NOMO-1 treated with DMSO at 0.1 percent for 48 hours (cell line): ENCODE measurements at regions not wholly inside any gene's neighbourhood (a gene's known extent, or its start where the extent isn't known, plus 50 kb on each side); places are given as distances from the start of the nearest gene placed in this dataset.

Source experiments
- DNase-seq: peaks from one replicate; lab custom pipeline; 2025; ENCODE audit not compliant: unreplicated experiment; lab: John Stamatoyannopoulos, UW

DNA sequence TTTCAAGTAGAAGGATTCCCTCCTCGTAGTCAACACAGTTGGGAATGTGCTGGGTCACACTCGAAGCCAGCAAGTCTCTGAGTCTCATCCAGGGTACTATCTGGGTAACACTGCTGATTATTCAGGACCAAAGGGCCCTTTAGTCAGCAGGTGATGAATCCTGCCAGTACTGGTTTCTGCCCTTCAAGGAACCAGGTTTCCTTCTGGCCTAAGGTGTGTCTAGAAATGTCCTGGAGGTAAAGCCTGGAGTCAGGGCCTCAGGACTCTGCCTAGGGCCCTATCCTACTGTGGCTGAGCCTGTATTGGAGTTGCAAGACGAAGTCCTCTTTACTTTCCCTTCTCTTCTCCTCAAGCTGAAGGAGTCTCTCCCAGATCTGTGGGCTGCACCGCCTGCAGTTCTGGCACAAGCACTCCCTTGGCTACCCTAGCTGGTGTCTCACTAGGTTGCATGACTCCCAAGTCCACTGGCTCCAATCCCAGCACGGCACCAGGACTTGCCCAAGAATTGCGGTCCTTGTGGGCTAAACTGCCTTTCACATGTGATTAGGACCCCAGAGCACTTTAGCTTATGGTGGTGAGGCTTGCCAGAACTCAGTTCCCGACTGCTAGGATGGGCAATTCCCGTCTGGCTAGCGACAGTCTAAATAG lies 193.7 kb upstream of the PDE3A start:
- DNase-seq: no peak

- DNase-seq: no peak
Observed at GRCh38 chr12:20175704-20176388, 192.5 kb upstream of the PDE3A start.

DNA sequence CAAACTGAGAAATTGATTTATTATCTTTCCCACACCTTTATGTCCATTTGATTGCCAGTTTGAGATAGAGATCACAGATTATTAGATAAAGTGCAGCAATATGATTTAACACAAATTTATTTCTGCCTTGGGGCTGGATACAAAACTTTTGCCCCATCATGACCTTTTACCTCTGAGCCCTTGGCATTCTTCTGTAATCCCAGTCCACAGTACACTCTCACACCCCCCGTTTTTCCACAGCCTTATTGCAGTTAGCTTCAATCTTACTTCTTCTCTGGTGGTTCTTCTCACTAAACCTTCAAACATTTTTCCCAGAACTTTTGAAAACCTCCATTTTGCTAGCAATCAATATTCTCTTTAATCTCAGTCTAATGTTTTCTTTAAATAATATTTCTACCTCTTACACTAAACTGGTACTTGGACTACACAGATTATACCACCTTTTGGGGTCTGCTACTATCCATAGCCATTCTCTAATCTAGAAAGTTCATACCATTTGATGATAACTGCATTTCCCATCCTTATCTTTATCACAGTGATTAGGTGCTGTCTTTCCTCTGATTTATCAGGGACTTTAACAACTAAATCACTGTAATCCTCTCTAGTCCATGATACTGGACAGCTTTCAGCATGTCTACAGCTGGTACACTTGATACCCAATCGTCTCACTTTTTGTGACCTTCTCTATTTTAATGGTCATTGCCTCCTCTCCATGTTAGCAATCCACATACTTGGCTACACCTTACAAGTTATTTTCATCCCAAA lies 186.7 kb upstream of the PDE3A start:
- DNase-seq: no peak

- DNase-seq: no peak
Observed at GRCh38 chr12:20183563-20183962, 184.8 kb upstream of the PDE3A start.

DNA sequence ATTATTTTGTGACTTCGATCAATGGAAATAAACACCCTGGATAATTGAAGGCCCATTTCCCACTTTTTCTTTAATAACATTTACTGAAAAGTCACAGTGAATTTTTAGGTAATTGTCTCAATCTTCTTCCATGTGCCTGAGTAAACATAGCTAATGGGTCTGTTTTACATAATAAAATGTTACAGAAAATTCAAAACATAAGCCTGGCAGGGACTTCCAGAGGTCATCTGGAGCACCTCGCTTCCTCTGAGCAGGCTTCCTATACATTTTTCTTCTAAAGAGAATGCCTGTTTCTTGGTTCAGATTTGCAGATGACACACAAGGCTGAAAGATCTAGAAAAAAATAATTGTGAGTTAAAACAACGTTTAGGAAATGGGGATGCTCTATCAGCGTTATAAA lies 183.8 kb upstream of the PDE3A start:
- DNase-seq: no peak

- peak; percentile 38 for DNase-seq
Observed at GRCh38 chr12:20187456-20187855, 180.9 kb upstream of the PDE3A start.

DNA sequence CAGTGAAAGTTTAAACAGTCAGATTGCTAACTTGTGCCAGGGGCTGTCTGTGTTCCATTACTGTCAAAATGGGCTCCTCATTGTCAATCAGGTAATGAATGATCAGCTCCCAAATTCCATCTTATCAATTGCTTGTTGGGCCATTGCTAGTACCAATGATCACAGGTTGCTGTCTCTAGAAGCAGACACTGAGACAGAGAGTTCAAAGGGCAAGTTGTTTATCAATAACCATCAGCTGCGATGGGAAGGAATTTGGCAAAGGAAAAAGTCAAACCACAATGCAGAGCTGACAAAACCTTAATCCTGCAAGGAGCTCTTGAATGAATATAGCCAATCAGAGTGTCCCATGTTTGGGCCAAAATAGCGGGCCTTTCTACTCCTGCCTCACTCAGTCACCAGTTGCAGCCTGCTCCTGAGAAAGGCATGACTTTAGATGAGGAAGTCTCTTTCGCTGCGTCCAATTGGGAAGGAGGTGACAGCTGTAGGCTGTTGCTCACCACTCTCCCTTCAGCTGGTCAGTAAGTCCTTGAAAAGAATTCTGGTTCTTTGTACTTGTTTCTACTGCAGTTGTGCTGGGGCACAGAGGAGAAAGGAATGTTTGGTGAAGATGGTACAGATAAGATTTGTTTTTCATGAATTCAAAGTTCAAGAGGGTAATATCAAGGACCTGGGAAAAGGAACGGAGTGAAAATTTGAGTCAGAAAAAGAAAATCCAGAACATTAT lies 179.2 kb upstream of the PDE3A start:
- DNase-seq: no peak

- no peak for DNase-seq
Observed at GRCh38 chr12:20189767-20190166, 178.6 kb upstream of the PDE3A start.

GRCh38 chr12:20194171-20194570 lies 174.2 kb upstream of the PDE3A start:
- DNase-seq: no peak

DNA sequence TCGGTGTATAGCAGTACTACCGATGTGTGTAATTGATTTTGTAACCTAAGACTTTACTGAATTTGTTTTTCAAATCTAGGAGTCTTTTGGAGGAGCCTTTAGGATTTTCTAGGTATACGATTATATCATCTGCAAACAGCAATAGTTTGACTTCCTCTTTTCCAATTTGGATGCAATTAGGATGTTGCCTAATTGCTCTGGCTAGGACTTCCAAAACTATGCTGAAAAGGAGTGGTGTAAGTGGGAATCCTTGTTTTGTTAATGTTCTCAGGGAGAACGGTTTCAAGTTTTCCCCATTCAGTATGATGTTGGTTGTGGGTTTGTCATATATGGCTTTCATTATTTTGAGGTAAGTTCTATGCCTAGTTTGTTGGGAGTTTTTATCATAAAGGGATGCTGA lies 171.6 kb upstream of the PDE3A start:
- DNase-seq: no peak

- no peak for DNase-seq
Observed at GRCh38 chr12:20197411-20197810, 170.9 kb upstream of the PDE3A start.

GRCh38 chr12:20199780-20200179 lies 168.6 kb upstream of the PDE3A start:
- DNase-seq: no peak

DNA sequence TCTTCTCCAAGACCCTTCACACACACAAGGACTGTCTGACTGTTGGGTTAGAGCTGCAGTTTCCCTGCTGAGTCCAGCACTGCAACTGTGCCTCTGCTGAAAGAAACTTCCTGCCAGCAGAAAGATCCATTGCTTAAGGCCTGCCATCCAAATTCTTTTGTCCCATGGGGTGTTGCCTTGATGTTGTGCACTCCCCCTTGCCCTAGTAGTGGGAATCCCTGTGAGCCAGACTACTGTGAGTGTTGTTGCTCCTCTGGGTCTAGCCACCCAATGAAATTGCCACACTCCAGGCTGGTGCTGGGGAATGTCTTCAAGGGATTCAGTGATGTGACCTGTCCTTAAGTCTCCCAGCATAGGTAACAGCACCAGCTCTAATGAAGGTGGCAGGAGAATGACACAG lies 166.6 kb upstream of the PDE3A start:
- no peak for DNase-seq

GRCh38 chr12:20205854-20206253 lies 162.5 kb upstream of the PDE3A start:
- DNase-seq: no peak

DNA sequence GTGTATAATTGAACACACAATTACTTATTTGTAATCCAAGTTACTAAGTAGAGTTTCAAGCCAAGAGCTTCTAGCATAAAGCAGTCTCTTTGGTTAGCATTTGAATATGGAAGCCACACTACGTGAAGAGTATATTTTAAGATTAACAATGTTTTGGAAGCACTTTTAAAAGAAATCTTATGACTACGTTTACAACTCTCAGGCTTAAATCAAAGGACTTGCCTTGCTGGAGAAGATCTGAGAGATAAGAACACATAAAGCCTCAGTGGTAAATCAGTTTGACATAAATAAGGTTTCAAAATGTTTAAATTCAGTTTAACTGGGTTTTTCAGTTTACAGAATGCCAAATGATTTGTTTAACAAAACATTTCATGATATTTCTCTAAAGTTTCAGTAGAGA lies 161.9 kb upstream of the PDE3A start:
- DNase-seq: no peak

DNA sequence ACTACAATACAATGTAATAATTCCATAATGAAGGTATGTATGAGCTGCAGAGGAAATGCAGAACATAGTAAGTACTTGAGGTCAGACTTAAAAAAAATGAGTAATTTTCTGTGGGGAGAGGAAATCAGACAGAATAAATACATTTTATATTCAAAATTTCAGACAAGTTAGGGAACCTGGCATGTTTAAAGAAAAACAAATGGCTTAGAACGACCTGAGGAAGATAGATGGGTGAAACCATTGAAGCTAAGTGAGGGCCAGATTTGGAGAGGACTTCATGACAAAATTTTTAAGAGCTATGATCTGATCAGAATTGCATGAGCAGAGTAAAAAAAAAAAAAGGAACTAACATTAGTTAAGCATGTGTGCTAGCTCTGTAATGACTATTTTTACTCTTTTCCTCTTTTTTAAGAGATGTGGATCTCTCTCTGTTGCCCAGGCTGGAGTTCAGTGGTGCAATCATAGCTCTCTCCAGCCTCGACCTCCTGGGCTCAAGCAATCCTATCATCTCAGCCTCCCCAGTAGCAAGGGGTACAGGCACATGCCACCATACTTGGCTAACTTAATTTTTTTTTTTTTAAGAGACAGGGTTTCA lies 157.6 kb upstream of the PDE3A start:
- DNase-seq: peak; percentile 84

GRCh38 chr12:20211541-20211940 lies 156.8 kb upstream of the PDE3A start:
- peak; percentile 35 for DNase-seq

- DNase-seq: peak; percentile 49
Observed at GRCh38 chr12:20211981-20212421, 156.3 kb upstream of the PDE3A start.

DNA sequence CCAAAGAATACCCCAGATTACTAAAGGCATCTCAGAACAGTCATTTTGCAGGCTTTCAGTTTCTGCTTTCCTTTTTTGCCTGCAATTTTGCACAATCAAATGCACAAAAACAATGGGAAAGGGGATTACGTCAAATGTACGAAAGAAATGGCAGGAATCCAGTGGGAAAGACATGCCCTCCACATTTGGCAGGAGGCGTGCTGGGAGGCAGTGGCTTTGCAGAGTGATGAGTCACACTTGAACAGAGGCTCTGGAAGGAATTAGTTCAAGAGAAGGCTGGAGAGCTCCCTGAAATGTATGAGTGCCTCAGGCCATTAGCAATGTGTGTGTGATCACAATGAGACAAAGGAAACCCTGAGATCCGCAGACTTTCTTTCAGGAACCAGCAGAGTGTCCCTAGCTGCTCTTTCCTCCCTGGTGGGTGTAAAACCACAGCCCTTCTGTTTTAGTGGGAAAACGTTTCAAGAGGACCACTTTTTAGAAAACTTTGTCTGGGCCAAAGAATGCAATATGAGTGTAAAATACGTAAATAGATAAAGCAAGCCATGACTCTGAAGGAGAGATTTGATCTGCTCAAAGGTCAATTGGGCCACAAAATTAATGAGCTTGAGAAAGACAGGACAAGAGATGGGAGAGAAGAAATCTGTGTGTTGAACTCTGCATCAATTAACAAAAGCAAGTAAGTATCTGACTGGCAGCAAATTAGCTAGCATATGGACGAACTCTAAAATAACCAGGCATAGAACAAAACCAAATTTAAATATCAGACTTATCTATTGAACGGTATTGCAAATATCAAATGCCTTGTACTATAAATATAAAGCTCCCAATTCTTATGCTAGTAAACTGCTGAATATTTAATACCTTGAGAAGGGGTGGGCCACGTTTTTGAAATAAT lies 155.4 kb upstream of the PDE3A start:
- peak; percentile 26 for DNase-seq
